Breast epithelium (tissue), 4 donors: ENCODE measurements at regions not wholly inside any gene's neighbourhood (a gene's known extent, or its start where the extent isn't known, plus 50 kb on each side); places are given as distances from the start of the nearest gene placed in this dataset.

Experiments used
- DNase-seq, 2 donors: peaks; one replicate each; pipeline ENCODE4 v3.0.0-alpha.2; 2019; ENCODE audit warnings: low spot score in 2 of 2
- H3K27ac ChIP-seq, 2 donors: fragments of 200-600 bp; sonication (generic) in 1 of 2; one replicate each; pipeline ENCODE4 v1.5.1; 2016 to 2019; ENCODE audit warnings: mild to moderate bottlenecking in 1 of 2
- H3K27me3 ChIP-seq, 2 donors: fragments of 200-600 bp; sonication (generic) in 1 of 2; one replicate each; pipeline versions ENCODE4 v1.5.1 to v1.6.0; 2017 to 2019; ENCODE audit warnings: control low read depth in 1 of 2, mild to moderate bottlenecking in 1 of 2
- H3K36me3 ChIP-seq: fragments of 200-600 bp; one replicate; pipeline ENCODE4 v1.5.1; 2019
- H3K4me1 ChIP-seq, 2 donors: fragments of 200-600 bp; sonication (generic); one replicate each; pipeline ENCODE4 v1.5.1; 2016 to 2019; ENCODE audit warnings: control low read depth in 1 of 2
- H3K4me3 ChIP-seq, 3 donors: fragments of 200-600 bp; sonication (generic); 1 replicate in 2 of 3; 2 replicates in 1 of 3; pipeline ENCODE4 v1.5.1; 2016 to 2019; ENCODE audit warnings: mild to moderate bottlenecking in 3 of 3, moderate library complexity in 2 of 3
- H3K9me3 ChIP-seq, 2 donors: fragments of 200-600 bp; sonication (generic) in 1 of 2; one replicate each; pipeline ENCODE4 v1.5.1; 2016 to 2019; ENCODE audit warnings: control low read depth in 1 of 2
- POLR2A ChIP-seq: fragments of 450-650 bp; IDR thresholded peaks from one replicate; pipeline ENCODE4 v1.6.1; 2016; ENCODE audit warnings: antibody characterized with exemption, mild to moderate bottlenecking, moderate library complexity
- POLR2AphosphoS5 ChIP-seq, 3 donors: sonication (generic); formaldehyde crosslinking; IDR thresholded peaks; one replicate each; pipeline ENCODE4 v1.6.1; 2017; ENCODE audit warnings: antibody characterized with exemption in 3 of 3
- intact Hi-C: fragments of 100-400 bp; cut with DNase I; formaldehyde crosslinking; loops from one replicate; pipeline ENCODE4 v1.15.1; 2023; ENCODE audit warnings: low total_unique reads
- TF ChIP-seq, protein P1 (sequence below), 3 donors: fragments of 450-650 bp; IDR thresholded peaks; one replicate each; pipeline ENCODE4 v1.5.1; 2016 to 2017; ENCODE audit warnings: antibody characterized with exemption in 3 of 3, mild to moderate bottlenecking in 3 of 3, moderate library complexity in 3 of 3

DNA sequence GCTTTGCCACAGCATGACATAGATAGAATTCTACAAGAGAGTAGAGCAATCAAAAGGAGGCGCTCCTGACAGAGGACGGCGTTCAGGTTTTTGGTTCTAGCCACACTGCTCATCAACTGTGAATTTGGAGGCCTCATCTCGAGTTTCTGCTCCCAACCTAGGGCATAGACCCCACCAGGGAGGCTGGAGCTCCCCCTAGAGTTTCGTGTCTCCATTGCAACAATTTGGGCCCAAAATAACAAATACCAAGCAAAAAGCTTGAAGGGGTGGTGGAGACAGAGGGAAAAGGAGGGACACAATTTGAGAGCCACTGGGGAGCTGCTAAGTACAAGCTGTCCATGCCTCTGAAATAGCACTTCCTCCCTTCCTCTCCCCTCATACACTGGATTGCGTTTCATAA, 297.0 kb downstream of the GPATCH2 start:
- H3K4me1 ChIP-seq, result no peaks in the 10 kb centered on the region
- no peaks in the 10 kb centered on the region for H3K36me3 ChIP-seq
- H3K4me3 ChIP-seq, result no peak overlapping the region
- DNase-seq, result no peak
- intact Hi-C loops, result no loop called here
- TF ChIP-seq POLR2A (no peak), POLR2AphosphoS5 (IDR thresholded peaks at IDR 0.05) (no peak)
- TF ChIP-seq, protein P1, sequence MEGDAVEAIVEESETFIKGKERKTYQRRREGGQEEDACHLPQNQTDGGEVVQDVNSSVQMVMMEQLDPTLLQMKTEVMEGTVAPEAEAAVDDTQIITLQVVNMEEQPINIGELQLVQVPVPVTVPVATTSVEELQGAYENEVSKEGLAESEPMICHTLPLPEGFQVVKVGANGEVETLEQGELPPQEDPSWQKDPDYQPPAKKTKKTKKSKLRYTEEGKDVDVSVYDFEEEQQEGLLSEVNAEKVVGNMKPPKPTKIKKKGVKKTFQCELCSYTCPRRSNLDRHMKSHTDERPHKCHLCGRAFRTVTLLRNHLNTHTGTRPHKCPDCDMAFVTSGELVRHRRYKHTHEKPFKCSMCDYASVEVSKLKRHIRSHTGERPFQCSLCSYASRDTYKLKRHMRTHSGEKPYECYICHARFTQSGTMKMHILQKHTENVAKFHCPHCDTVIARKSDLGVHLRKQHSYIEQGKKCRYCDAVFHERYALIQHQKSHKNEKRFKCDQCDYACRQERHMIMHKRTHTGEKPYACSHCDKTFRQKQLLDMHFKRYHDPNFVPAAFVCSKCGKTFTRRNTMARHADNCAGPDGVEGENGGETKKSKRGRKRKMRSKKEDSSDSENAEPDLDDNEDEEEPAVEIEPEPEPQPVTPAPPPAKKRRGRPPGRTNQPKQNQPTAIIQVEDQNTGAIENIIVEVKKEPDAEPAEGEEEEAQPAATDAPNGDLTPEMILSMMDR (IDR thresholded peaks at IDR 0.05), result peak in 1 of 3 donors; percentile 26
- no peak overlapping the region for H3K27ac ChIP-seq
- no peaks in the 10 kb centered on the region for H3K27me3 ChIP-seq
- H3K9me3 ChIP-seq, result peaks cover 0 to 9% of the 10 kb centered on the region in 2 donors

GRCh38 chr1:217332431-217333065, 298.3 kb downstream of the GPATCH2 start:
- Histone ChIP-seq H3K27ac (no peak overlapping the region), H3K36me3 (no peaks in the 10 kb centered on the region), H3K4me3 (no peak overlapping the region), H3K9me3 (peaks cover 0 to 9% of the 10 kb centered on the region in 2 donors), H3K27me3 (no peaks in the 10 kb centered on the region), H3K4me1 (no peaks in the 10 kb centered on the region)
- no peak for TF ChIP-seq POLR2AphosphoS5 (IDR thresholded peaks at IDR 0.05)
- TF ChIP-seq, protein P1 (IDR thresholded peaks at IDR 0.05), result no peak
- TF ChIP-seq POLR2A, result no peak
- intact Hi-C loops, result no loop called here
- no peak for DNase-seq

GRCh38 chr1:217331698-217332097, 299.2 kb downstream of the GPATCH2 start:
- no peak overlapping the region for H3K27ac ChIP-seq
- no peak overlapping the region for H3K4me3 ChIP-seq
- peaks cover 0 to 9% of the 10 kb centered on the region in 2 donors for H3K9me3 ChIP-seq
- DNase-seq, result no peak
- TF ChIP-seq POLR2AphosphoS5 (IDR thresholded peaks at IDR 0.05), result no peak
- TF ChIP-seq, protein P1 (IDR thresholded peaks at IDR 0.05), result no peak
- H3K27me3 ChIP-seq, result no peaks in the 10 kb centered on the region
- intact Hi-C loops, result no loop called here
- H3K4me1 ChIP-seq, result no peaks in the 10 kb centered on the region
- no peaks in the 10 kb centered on the region for H3K36me3 ChIP-seq

GRCh38 chr1:217327901-217328300, 303.0 kb downstream of the GPATCH2 start:
- Histone ChIP-seq H3K27me3 (no peaks in the 10 kb centered on the region), H3K27ac (no peak overlapping the region), H3K9me3 (peaks cover 0 to 9% of the 10 kb centered on the region in 2 donors), H3K4me3 (no peak overlapping the region), H3K36me3 (no peaks in the 10 kb centered on the region), H3K4me1 (no peaks in the 10 kb centered on the region)
- no peak for DNase-seq
- TF ChIP-seq POLR2AphosphoS5 (IDR thresholded peaks at IDR 0.05) (no peak), POLR2A (no peak)
- TF ChIP-seq, protein P1 (IDR thresholded peaks at IDR 0.05), result no peak
- intact Hi-C loops, result no loop called here

DNA sequence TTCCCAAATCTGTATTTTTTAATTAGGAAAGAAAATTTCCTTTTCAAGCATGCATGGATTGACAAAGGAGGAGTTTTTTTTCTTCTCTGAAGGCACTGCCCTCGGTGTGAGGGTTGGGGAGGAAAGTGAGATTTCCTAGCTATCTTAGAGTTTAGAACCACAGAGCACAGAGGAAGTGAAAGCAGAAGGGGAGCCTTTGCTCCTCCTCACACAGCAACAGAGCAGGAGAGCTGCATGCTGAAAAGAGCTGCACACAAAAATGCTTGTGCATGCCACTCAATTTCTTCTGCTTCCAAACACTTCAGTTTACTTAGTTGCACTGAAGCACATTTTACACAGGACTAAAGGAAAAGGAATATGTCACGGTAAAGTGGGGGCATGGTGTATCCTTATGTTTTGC, 308.1 kb downstream of the GPATCH2 start:
- no peaks in the 10 kb centered on the region for H3K9me3 ChIP-seq
- intact Hi-C loops, result no loop called here
- TF ChIP-seq POLR2A (no peak), POLR2AphosphoS5 (IDR thresholded peaks at IDR 0.05) (no peak)
- TF ChIP-seq, protein P1 (IDR thresholded peaks at IDR 0.05), result no peak
- H3K4me3 ChIP-seq, result no peak overlapping the region
- H3K4me1 ChIP-seq, result no peaks in the 10 kb centered on the region
- H3K27ac ChIP-seq, result no peak overlapping the region
- no peaks in the 10 kb centered on the region for H3K36me3 ChIP-seq
- no peaks in the 10 kb centered on the region for H3K27me3 ChIP-seq
- no peak for DNase-seq
